ENCODE measurements at regions not wholly inside any gene's neighbourhood (a gene's known extent, or its start where the extent isn't known, plus 50 kb on each side); places are given as distances from the start of the nearest gene placed in this dataset.

GRCh38 chr2:193929131-193929530 is 1727.9 kb upstream of the SLC39A10 start:
- no peak for TF ChIP-seq CTCF (IDR thresholded peaks at IDR 0.05 in 2 of 3, conservative IDR thresholded peaks at IDR 0.05 in 1 of 3; ENCODE audit: control insufficient read depth in 2 of 3, extremely low read depth in 1 of 3, insufficient read depth in 1 of 3, low read depth in 3 of 3, low read length in 3 of 3)
- TF ChIP-seq MEF2A (IDR thresholded peaks at IDR 0.05; ENCODE audit: insufficient read depth, low read depth, low read length), result no peak
- no peak for TF ChIP-seq ATF7 (IDR thresholded peaks at IDR 0.05; ENCODE audit: low read depth)
- TF ChIP-seq ESRRA (IDR thresholded peaks at IDR 0.05; ENCODE audit: low read length), result no peak

Measured in GM12878 (cell line).